Muscle of back (tissue), 3 donors: ENCODE measurements at regions not wholly inside any gene's neighbourhood (a gene's known extent, or its start where the extent isn't known, plus 50 kb on each side); places are given as distances from the start of the nearest gene placed in this dataset.
A peak's percentile ranks its signal among the peaks of the same experiment; 100 is the strongest.

Experiments
- DNase-seq, 3 donors: peaks; one replicate each; pipeline versions ENCODE4 v3.0.0 to v3.0.0-alpha.2; 2013

GRCh38 chr3:168249550-168250414 lies 154.1 kb upstream of the GOLIM4 start:
- peak; percentile 35 to 84 (median 65) for DNase-seq

GRCh38 chr3:168249205-168249549 lies 153.5 kb upstream of the GOLIM4 start:
- peak in 2 of 3 donors; percentile 37 to 81 for DNase-seq

DNA sequence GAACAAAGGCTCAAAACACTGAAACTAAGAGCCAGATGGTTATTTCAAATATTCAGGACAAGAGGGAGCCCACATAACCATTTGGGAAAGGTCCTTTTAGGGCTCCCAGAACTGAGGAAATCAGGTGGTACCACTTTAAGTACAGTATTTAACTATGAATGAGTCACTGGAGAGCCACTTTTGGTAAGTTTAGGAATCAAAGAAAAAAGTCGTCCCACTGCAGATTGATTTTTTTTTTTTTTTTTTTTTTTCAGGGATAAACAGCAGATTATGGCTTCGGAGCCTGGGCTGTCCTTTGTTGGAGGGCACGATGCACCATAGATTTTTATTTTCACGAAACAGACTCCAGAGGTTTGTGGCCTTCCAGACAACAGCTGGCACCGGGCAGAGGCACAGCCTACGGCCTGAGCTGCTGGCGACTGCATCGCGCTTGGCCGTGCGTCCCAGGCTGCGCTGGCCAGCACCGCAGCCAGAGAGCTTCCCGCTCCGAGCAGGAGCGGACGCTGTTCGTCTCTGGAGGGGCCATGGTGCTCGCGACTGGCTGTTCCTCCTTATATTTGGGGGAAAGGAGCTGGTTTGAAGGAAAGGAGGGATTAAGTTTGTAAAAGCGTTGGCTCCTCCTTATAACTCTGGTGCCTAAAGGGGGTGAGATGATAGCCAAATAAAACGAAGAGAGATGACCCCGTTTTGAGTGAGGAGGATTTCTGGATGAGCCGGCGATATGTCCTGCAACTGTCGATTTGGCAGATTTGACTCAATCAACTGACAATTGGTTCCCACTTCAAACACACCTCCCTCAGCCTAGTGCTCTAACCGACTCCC lies 152.9 kb upstream of the GOLIM4 start:
- peak; percentile 9 to 74 (median 50) for DNase-seq

DNA sequence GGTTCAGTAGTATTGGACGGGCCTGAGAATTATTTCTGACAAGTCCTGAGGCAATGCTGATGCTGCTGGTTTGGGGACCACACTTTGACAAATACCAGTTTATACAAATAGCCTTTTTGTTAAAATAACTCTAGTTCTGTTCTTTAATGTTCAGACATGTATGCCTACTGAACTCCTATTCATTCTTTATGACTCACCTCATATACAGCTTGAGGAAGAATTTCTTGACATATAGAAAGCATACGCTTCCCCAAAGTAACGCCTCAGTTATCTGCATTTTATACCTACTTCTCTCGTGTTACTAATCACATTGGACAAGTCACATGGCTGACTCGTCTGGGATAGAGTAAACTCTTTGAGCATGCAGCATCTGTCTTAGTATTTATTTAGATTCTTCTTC lies 145.4 kb upstream of the GOLIM4 start:
- no peak for DNase-seq

- no peak for DNase-seq
Observed at GRCh38 chr3:168239287-168239686, 143.6 kb upstream of the GOLIM4 start.

- no peak for DNase-seq
Observed at GRCh38 chr3:168233001-168233400, 137.3 kb upstream of the GOLIM4 start.

GRCh38 chr3:168223085-168223484 lies 127.4 kb upstream of the GOLIM4 start:
- DNase-seq, result no peak

DNA sequence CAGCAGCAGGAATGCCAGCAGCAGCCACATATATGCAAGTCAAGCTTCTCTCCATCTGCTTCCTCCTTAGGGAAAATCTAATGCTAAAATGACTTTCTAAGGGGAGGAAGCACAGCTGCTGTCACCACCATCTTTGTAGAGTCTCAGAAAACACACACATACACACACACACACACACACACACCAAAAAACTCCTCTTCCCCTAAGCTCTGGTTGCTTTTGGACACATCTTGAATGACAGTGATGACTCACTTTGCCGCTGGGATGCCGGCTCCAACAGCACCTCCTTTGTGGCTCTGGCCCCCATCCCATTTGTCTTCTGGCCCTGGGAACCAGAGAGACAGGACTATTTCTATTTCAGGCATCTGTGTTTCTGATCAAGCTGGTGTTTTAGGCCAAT lies 124.8 kb upstream of the GOLIM4 start:
- DNase-seq, result no peak

DNA sequence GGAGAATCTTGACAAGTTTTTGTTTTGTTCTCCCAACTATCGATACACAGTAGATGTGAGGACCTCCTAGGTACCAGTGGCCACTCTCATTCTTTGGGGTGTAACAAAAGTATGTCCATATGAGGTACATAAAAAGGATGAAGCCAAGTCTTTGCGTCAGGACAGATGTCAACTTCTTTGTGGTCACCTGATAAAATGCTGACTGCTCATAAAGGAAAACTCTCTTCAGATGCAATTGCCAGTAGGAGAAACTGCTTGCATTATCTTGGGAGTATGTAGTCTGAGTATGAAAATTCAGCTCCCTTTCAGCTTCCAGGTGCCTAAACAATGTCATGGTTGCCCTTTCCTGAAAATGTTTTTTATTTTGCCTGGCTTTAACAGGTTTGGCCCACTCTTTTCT lies 123.8 kb upstream of the GOLIM4 start:
- no peak for DNase-seq

DNA sequence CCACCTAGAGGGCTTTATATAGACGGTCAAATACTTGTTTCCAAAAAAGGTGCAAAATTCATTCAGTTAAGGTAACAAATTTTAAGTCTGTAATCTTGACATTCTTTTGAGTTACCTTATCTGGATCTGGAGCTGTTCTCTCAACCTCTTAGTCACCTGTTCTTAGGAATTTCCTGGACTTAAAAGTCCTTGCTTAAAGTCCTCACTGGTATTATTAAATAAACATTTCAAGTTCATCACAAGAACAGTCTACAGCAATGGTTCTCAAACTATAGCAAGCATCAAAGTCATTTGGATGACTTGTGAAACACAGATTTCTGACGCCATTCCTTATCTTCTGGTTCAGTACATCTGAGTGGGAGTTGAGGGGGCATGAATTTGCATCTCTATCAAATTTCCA lies 122.9 kb upstream of the GOLIM4 start:
- no peak for DNase-seq

GRCh38 chr3:168216851-168217250 lies 121.1 kb upstream of the GOLIM4 start:
- no peak for DNase-seq

DNA sequence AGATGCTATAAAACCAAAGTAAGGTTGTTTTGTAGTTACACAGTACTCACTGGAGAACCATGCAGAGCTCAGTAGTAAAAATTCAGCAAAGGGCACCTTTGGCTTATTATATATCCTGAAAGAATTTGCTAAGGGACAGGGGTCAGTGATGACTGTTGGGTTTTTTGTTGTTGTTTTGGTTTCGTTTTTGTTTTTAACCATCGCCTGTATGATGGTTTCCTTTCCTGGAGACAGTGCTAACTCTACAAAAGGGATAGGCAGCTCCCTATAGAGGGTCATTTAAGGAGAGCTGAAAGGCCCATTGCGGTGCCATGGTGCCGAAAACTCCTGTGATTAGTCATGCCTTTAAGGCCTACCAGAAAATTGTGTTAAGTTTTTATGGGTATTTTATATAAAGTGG lies 118.2 kb upstream of the GOLIM4 start:
- DNase-seq, result no peak

DNA sequence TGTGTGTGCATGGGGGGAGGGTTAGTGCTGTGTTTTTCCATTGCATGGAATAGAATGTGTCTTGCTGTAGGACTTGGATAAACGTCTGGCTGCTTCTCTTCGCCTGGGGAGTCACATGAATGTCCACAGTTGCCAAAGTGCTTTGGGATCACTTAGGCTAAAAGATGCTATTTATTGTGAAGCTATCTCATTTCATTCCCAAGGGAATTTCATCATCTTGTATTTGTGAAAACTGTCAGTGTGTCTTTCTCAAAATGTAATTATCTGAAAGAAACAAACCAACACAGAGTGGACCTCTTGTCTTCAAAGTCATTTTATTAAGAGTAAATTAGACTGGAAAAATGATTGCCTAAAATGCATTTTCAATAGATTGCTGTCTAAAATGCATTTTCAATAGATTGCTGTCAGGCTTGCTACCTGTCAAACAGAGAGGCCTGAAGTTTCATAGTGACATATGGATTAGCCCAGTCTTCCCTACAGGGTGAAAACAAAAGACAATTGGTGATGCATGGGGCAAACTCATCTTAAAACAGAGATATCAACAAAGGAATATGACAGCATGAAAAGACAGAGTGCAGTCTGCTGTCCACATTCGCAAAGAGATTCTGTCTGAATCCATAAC lies 117.1 kb upstream of the GOLIM4 start:
- DNase-seq, result peak in 1 of 3 donors; percentile 11

DNA sequence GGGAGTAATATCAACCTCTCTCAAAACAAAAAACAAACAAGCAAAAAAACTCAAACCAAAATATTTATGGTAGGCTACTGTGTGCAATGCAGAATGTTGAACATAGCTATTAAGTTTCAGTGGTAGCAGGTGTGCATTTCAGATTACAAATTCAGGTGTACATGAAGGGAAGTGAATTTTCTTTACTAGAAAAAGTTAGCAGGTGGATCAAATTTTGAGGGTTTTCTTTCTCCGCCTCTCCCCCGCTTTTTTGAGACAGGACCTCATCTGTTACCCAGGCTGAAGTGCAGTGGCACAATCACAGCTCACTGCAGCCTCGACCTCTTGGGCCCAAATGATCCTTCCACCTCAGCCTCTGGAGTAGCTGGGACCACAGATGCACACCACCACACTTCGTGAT lies 109.7 kb upstream of the GOLIM4 start:
- DNase-seq, result no peak

DNA sequence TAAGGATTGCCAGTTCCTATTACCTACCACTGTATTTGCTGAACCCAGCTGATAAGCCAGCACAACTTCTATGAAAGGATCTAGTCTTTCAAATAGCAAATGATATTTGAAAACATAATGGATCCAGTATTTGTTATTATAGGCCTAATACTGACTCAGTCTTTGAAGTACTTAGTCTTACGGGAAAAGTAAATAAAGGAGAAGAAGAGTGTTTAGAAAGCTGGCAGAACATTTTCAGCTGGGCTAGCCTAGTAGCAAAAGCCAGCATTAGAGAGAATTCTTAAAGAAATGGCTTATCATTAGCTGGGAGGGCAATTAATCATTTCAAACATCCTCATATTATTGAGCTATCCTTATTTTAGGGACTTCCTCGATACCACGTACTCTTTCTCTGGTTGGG lies 101.4 kb upstream of the GOLIM4 start:
- DNase-seq, result no peak

GRCh38 chr3:168191856-168192255 lies 96.1 kb upstream of the GOLIM4 start:
- no peak for DNase-seq

GRCh38 chr3:168187233-168187632 lies 91.5 kb upstream of the GOLIM4 start:
- DNase-seq, result no peak

DNA sequence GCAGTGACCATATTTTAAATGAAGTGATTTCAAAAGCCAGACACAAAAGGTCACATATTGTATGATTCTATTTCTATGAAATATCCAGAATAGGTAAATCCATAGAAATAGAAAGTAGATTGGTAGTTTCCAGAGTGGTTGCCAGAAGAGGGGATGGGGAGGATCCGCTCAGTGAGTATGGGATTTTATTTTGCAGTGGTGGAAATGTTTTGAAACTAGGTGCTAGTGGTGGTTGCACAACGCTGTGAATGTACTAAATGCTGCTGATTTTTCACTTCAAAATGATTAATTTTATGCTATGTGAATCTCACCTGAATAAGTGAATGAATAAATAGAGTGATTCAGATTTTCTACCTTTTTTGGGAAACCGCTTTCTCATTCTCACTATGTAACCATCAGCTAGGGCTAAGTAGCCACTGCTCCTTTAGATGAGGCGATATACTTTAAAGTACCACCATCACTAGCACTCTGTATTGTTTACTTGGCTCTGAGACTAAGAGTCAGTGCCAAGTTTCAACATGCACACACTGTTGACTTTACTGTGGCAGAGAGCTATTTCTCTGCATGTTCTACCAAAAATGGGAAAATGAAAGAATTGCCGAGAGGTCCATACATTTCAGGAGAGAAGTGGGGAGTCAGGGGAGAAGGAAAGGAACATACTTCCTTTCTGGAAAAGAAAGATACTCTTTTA lies 90.7 kb upstream of the GOLIM4 start:
- DNase-seq, result no peak

DNA sequence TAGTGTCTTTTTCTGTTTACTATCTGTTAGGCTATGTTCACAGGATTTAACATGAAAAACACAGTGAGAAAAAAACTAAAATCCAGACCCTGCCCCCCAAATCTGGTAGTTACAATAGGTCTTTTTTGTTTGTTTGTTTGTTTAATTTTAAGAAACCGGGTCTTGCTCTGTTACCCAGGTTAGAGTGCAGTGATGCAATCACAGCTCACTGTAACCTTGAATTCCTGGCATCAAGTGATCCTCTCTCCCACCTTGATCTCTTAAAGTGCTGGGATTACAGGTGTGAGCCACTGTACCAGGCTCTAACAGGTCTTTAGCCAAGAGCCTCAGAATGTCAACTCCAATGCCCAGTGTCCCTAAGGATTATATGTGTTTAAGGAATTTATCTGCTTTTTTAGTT lies 88.0 kb upstream of the GOLIM4 start:
- no peak for DNase-seq

DNA sequence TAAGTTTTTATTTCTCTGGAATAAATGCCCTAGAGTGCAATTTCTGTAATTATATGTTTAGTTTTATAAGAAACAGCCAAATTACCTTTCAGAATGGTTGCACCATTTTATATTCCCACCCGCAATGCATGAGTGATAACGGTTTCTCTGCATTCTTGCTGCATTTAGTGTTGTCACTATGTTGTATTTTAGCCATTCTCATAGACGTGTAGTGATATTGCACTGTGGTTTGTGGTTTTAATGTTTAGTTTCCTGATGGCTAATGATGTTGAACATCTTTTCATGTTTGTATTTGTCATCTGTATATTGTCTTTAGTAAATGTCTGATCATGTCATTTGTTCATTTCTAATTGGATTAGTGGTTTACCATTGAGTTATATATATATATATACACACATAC lies 73.0 kb upstream of the GOLIM4 start:
- no peak for DNase-seq

DNA sequence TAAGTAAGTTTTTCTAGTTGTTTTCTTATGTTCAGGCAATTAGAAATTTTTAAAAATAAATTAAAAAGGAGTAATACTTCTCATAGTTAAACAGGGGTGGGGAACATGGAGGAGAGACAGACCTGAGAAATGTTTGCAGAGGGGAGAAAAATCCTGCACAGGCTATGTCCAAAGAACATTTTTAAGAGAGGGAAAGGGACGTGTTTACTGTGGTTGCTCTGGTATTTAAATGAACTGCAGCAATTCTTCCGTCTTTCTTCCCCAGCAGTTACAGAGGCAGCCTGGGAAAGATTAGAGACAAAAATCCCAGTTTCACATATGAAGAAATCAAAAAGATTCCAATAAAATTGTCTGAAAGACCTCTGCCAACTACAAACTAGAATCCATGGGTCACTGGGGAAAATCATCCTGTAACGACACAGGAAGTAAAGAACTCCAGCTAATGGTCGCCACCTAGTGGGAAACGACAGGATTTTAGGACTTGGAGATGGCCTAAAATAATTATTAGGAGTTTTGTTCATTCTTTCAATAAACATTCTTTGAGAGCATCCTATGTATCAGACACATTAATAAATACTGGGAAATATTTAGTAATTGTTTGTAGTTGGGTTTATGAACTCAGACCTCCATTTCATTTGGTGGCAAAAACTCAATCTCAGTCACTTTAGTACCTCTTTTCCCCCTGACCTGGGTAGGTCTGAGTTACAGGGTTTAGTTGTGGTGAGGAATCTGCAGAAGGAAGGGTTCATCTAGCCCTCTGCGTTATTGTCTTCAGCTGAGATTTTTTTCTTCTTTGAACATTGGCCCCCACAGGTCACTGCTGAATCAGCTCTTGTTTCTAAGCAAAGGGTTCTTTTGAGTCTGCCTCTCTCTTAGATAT lies 69.9 kb upstream of the GOLIM4 start:
- peak; percentile 79 to 91 (median 87) for DNase-seq
